ENCODE measurements at regions not wholly inside any gene's neighbourhood (a gene's known extent, or its start where the extent isn't known, plus 50 kb on each side); places are given as distances from the start of the nearest gene placed in this dataset.
"Not testable (repeated sequence)": the region's sequence is repeated elsewhere in the genome, so short reads cannot be mapped to it uniquely, and the experiment has no call there.

DNA sequence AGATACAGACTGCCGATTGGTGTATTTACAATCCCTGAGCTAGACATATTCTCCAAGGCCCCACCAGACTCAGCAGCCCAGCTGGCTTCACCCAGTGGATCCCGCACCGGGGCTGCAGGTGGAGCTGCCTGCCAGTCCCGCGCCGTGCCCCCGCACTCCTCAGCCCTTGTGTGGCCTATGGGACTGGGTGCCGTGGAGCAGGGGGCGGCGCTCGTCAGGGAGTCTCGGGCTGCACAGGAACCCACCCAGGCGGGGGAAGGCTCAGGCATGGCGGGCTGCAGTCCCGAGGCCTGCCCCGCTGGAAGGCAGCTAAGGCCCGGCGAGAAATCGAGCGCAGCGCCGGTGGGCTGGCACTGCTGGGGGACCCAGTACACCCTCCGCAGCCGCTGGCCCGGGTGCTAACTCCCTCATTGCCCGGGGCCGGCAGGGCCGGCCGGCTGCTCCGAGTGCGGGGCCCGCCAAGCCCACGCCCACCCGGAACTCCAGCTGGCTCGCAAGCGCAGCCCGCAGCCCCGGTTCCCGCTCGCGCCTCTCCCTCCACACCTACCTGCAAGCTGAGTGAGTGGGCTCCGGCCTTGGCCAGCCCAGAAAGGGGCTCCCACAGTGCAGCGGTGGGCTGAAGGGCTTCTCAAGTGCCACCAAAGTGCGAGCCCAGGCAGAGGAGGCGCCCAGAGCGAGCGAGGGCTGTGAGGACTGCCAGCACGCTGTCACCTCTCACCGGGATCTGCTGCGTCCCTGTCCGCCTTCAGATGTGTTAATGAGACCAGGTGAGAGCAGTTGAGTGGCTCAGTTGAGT, 137.8 kb upstream of the LCORL start:
- not testable (repeated sequence) for DNase-seq (ENCODE audit: low read depth)

DNA sequence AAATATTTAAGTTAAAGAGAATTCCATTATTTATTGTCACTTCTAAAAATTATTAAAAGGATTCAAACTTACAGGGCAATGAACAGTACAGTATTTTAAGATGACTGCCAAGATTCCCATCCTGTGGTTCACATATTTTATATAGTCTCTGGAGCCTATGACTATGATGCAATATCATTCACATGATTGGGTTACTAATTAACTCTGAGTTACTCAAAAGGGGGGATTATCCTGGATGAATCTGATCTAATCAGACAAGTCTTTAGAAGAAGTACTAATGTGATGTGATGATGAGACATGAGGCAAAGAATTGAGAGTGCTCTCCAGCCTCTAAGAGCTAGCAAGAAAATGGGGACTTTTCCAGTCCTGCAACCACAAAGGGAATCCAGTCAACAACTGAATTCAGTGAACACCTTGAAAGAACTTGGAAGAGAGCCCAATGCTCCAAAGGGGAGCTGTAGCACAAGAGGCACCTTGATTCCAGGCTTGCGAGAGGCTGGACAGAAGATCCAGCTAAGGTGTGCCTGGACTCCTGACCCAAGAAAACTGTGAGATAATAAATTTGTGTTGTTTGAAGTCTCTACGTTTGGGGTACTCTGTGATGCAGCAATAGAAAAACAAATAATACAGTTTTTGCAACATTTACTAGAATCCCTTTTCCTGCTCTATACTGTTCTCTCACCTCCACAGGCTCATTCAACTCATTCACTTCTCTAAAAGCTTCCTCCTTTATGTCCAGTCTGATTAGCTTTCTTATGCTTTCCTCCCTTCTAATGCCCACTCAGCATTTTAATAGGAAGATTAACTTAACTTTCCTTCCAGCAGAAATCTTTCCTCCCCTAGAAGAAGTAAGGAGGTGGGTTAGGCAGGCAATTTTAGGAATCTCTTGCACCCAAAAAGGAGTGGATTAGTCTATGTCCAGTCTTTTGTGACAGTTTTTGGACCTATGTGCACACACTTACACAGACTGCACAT, 133.8 kb upstream of the LCORL start:
- no peak for DNase-seq (ENCODE audit: low read depth)

DNA sequence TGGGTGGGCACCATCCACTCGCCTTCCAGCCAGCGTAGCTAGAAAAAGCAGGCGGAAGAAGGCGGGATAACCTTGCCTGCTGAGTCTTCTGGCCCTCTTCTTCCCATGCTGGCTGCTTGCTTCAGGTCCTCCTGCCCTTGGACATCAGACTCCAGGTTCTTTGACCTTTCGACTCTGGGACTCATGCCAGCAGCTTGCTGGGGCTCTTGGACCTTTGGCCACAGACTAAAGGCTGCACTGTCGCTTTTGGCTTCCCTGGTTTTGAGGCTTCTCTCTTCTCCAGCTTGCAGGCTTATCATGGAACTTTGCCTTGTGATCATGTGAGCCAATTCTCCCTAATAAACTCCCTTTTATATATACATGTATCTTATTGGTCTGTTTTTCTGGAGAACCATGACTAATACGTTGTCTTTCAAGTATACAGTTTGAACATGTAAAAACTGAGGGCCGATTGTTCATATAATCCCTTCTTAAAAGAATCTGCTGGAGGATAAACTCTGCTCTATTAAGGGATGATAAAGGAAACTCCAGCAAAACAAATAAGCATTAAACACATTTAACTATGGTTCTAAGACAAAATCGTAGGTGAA, 116.6 kb upstream of the LCORL start:
- no peak for DNase-seq (ENCODE audit: low read depth)

DNA sequence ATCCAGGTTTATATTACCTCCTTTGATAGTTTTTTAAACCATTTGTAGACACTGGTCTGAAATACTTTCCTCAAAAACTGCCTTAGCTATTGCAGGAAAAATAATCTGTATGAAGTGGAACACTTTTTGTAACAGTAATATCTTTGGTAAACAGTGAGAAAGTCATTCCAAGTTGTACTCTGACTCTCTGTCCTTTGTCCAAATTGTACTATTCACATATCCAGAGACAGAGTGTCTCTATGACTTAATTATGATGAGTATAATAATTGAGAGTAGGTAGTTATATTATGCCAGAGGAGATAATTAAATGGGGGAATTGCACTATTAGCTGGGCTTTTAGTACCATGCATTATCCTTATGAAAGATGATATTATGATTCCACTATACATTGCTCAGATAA, 112.6 kb upstream of the LCORL start:
- DNase-seq (ENCODE audit: low read depth): no peak

DNA sequence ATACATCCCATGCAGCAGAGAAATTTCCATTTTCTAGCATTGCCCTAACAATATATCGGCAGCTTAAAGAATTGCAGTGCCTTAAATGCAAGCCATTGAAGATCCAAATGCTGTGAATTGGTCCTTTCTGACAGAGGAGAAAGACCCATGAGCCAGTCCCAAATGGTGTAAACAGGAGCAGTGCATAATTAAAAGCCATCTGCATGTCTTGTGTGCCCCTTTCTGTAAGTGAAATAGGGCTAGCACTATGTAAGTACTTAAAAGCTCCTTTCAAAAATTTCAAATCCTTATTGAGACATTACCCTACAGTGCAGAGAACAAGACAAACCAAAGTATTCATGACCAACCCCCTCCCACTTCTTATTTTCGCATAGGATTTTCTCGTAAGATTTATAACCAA, 108.7 kb upstream of the LCORL start:
- DNase-seq (ENCODE audit: low read depth): no peak

DNA sequence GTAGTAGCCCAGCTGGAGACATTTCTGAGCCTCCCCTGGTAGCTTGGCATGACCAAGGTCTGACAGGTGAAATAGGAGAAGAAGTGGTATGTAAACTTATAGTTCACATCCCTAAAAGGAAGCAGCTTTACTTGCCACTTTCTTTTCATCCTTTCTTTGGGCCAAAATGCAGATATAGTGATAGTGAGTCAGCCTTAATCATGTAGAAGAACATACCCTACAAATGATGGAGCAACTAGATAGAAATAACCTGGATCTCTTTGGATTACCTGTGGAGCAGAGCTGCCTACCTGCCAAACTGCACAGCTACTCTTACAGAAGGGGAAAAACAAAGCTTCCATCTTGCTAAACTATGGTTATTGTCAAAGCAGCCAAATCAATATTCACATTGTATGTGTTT, 106.7 kb upstream of the LCORL start:
- DNase-seq (ENCODE audit: low read depth): no peak

DNA sequence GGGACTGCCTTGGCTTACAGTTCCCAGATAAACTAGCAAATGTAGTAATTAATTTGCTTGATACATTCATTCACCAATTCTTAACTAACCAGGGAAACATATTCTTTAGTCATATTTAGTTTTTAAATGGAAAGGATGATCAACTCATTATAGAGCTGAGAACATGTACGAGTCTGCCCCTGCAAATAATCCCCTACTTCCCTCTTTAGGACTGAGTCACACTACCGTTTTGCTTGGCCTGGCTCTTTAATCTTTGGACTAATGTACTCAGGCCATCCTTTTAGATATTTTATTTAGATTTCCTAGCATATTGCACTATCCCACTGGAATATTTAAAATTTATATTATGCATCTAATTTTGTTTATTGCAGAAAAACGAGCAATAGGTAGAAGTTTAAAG, 105.5 kb upstream of the LCORL start:
- DNase-seq (ENCODE audit: low read depth): no peak

DNA sequence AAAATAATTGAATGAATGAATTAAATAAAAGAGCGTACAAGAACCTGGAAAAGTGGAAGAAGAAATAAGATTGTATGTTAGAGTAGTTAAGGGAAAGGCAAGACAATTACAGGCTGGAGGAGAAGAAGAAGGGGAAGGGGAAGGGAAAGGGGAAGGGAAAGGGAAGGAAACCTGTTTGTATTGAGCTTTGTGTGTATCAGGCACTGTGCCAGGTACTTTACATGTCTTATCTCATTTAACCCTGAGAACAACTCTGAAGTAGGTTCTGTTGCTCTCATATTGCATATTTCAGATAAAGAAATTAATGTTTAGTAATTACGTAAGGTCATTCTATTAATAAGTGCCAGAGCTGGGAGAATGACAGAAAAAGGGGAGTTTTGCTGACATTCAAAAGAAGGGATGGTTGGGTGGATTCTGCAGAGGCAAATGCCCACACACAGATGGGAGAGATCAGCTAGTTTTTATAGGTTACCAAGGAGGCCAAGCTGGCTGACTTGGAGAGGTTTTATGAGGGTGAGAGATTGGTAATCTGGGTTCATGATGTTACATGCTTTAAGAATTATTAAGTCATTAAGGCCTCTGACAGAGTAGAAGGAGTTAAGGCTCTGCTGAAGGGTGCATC, 92.3 kb upstream of the LCORL start:
- DNase-seq (ENCODE audit: low read depth): no peak

DNA sequence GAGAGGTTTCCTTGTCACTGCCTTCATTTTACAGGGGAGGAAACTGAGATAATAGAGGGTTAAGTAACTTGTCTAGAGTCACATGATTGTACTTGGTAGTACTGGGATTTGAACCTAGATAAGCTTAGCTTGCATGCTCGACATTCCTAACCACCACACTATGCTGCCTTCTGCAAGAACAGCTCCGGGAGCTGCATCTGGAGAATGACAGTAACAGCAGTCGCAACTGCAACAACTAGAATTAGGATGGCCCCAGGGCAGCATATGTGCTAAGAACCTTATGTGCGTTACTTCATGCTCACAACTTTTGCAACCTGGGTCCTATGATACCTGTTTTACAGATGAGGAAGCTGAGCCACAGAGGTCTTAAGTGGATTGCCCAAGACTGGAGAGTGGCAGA, 89.5 kb upstream of the LCORL start:
- no peak for DNase-seq (ENCODE audit: low read depth)

DNA sequence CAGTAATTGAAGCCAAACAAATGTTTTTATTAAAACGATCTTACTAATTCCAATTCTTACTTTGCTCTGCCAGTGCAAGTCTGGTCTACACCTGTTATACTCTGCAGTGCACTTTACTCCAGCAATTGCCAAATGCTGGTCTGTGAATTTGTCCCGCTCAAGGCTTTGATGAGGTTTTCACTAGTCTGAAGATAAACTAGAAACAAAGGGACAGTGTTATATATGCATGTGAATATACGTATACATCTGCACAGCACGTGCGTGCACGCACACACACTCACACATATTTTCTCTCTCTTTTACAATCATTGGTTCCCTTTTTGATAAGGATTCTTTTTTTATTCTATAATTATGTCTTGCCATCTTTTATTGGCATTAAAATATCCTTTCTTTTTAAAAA, 88.5 kb upstream of the LCORL start:
- DNase-seq (ENCODE audit: low read depth): no peak

DNA sequence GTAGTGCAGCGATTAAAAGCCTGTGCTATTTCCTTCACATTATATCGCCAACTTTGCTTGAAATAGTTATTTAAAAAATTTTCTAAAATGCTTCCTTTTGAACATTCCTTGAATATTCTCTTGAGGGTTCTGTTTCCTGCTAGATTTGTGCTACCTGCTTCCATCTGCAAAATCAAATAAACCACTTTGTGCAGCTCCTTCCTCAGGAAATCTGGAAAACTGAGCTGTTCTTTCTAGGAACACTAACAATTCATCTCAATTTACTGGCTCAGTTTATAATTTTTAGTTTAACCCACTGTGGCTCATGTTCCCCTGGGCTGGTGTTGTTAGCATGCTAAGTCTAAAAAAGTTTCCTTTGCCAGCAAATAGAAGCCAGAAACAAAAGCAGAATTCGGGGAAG, 88.1 kb upstream of the LCORL start:
- no peak for DNase-seq (ENCODE audit: low read depth)

DNA sequence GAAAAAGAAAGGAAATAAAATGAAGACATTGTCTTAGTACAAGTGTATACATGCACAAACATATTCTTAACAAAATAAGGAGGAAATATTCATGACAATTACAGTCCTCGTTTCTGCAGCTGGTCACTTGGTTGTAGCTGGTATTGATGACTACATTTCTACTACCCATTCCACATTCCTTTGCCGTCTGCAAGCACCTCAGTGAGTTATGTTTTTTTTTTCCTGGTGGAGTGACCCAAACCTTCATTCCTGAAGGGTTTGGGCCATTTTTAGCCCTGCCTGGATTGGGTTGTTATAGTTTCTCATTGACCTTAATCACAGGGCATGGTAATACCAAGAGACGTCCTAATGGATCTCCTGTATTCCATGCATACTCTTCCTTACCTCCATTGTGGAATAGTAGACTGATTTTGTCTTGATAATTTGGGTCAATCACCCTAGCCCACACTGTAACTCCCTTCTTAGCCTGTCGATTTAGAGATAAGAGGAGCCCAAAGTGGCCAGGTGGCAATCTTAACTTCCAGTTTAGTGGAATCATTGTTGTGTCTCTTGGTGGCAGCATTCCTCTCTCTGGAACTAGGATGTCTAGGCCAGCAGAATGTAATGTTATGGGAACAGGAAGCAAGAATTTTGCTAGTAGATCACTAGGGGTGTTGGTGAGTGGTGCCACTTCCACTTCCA, 86.4 kb upstream of the LCORL start:
- DNase-seq (ENCODE audit: low read depth): not testable (repeated sequence)

DNA sequence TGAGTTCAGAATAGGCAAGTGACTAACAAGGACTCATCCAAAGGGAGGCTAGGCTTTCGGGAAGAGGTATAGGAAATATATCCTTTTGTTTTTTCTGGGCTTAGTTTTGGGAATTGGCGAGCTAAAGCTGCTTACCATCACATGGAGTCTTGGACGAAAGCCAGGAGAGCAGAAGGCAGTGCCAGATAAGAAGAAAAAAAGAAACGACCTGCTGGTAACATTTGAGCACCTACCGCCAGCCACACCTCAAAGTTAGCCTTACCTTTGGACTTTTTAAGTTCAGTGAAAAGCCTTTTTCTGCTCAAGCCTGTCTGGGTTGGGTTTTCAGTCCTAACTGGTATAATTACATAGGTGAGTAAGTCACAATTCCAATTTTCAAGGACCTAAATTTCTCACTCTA, 85.1 kb upstream of the LCORL start:
- DNase-seq (ENCODE audit: low read depth): no peak

DNA sequence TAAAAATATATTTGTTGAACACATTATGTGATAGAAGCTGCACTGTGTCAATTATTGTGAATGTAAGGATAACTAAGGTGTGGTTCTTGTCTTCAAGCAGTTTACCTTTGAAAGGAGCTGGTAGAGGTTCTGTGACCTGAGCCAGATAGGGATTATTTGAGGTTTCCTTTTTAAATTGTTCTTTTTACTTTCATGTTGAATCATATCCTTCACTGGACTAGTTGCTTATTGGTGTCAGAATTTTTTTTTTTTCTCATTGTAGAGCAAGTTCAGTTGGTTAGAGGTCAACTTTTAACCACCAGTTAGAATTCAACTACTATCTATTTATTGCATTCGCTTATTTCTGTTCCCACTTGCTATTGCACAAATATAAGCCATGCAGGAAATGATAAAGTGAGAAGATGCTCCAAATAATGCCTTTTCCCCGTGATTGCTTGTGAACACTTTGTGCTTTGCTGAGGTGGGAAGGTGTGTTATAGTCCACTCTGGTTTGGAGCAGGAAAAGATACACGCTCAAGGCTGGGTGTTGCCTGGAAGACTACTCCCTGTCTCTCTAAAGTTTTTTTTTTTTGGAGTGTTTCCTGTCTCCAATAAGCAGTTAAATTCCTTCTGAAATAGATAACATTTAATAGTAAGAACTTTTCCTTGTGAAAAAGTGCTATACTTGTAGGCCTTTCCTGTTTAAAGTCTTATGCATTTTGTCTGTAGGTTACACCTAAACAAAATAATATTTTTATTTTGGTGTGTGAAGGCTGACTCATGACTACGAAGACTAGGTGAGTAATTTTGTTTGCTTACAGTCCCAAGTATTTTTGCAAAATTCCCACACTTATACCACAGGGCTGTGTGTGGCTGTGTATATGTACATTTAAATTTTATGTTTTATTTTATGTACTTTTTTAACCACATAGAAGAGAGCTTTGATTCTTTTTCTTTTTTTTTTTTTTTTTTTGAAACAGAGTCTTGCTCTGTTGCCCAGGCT, 83.8 kb upstream of the LCORL start:
- no peak for DNase-seq (ENCODE audit: low read depth)

DNA sequence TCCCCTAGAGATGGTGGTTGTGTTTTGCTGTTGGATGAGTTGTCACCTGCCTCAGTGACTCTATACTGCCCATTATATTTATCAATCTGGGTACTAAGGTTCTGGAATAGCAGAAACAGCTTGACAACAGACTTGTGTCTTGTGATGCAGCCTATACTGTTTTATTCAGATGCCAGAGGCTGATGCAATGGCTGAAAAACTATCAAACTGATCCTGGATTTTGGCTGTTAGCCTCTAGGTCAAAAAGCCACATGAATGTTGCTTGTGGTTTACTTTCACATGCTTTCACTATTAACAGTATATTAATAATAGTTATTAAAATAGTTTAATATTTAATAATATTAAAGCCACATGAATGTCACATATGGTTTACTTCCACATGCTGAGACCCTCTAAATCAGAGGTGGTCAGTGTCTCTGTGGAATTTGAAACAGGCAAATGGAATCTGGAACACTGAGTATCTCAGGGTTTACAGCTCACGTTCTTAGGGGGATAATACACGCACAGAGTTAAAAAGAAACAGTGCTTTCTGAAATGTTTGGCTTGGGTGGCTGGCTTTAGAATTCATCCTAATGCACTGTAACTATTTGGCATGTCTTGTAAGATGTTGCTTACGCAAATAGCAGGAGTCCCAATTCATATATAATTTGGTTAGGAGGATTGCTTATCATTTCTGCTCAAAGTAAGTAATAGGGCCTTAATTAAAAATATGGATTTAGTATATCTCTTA, 82.5 kb upstream of the LCORL start:
- DNase-seq (ENCODE audit: low read depth): no peak

DNA sequence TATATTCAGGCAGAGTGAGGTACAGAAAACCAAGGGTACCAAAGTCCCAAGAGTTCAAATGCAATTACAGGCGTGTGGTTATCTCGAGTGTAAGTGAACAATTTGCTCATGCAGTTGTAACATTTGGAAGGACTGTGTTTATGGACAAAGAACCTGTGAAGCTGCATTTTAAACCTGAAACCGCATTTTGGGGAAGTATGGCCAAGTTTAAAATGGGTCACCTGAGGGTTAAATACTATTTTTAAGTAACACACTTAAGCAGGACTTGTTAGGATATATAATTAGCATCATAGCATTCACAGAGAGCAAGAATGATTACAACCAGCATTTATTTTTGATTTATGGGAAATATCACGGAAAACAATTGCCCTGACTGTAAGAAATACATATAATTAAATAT, 79.1 kb upstream of the LCORL start:
- DNase-seq (ENCODE audit: low read depth): no peak

DNA sequence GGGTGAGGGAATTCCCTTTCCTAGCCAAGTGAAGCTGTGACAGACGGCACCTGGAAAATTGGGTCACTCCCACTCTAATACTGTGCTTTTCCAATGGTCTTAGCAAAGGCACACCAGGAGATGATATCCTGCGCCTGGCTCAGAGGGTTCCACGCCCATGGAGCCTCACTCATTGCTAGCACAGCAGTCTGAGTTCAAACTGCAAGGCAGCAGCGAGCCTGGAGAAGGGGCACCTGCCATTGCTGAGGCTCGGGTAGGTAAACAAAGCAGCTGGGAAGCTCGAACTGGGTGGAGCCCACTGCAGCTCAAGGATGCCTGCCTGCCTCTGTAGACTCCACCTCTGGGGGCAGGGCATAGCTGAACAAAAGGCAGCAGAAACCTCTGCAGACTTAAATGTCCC, 68.9 kb upstream of the LCORL start:
- not testable (repeated sequence) for DNase-seq (ENCODE audit: low read depth)

DNA sequence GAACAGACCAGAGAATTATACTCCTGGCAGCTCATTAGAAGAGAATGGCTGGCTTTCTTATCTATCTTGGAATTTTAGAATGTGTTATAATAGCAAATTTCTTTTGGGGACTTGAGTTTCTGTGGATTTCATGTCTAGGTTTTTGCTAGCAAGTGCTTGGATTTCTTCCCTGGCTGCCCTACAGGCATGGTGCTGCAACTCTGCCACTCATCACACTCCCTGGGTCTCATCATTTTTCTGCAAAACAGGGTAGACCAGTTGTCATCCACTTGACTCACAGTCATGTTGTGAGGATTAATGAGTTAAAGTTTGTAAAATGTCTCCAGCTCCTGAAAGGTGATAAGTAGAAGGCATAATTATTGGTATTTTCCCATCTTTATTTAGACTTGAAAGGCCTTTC, 60.7 kb upstream of the LCORL start:
- no peak for DNase-seq (ENCODE audit: low read depth)

DNA sequence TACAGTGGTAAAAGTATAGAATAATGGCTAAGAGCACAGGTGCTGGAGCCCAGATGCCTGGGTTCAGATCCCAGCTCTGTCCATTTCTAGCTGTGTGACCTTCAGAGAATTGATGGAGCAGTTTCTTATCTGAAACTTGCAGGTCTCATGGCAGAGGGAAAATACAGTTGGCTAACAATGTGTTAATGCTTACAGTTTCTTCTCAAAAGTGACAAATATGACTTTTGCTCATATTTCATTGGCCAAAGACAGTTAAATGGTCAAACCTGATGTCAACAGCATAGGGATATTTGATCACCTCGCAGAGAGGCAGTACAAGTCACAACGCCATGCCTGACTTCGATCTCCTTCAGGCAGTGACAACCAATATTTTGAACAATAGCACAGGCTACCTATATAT, 60.2 kb upstream of the LCORL start:
- DNase-seq (ENCODE audit: low read depth): no peak

DNA sequence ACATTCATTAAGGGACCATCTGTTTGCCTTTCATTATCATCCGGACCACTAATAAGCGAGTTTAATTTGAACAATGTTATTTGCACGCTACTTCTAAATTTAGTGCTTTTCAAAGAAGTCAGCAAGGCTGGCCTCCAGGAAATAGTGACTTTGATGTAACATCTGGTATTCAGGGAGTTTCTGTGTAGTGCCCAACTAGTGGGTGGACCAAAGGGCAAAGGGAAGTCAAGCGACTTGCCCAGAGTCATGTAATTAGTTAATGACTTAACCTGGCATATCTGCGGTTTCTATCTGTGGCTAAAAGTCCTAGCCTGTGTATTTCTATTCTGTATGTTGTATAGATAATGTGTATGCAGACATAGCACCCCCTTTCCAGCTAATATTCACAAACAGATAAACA, 56.3 kb upstream of the LCORL start:
- DNase-seq (ENCODE audit: low read depth): no peak

Measured in stimulated activated CD8-positive, alpha-beta memory T cell treated with anti-CD3 and anti-CD28 coated beads, Interleukin-15, amount 100 ng/mL, for 1 hour (primary cell).